ENCODE measurements at regions not wholly inside any gene's neighbourhood (a gene's known extent, or its start where the extent isn't known, plus 50 kb on each side); places are given as distances from the start of the nearest gene placed in this dataset.
A peak's percentile ranks its signal among the peaks of the same experiment; 100 is the strongest.

GRCh38 chr1:17982197-17982596, 125.4 kb upstream of the IGSF21 start:
- no peak for DNase-seq

DNA sequence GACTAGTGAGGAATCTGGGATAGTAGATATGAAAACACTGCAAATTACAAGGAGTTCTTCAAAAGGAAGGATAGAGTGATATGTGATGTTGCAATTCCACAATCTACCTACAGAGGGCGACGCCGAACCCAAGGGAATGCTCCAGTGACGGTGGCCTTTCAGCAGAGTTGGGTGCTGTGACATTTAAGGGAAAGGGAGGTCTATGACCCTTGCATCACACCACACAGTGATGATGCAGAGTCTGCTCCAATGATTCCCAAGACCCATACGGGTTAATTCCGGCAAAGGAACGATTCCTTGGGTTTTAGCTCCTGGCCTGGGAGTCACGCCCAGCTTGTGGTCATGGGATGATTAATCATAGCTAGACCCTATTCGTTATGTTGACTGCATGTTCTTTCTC, 123.0 kb upstream of the IGSF21 start:
- no peaks in the 10 kb centered on the region for H3K4me1 ChIP-seq (ENCODE audit: control insufficient read depth in 1 of 2, insufficient read depth in 2 of 2, low read length in 2 of 2)
- no peak overlapping the region for H2BK5ac ChIP-seq (ENCODE audit: low read depth, low read length, poor library complexity)
- no peak overlapping the region for H4K91ac ChIP-seq (ENCODE audit: low read depth, low read length)
- no peak overlapping the region for H2BK120ac ChIP-seq (ENCODE audit: insufficient read depth, low read length, poor library complexity)
- no peaks in the 10 kb centered on the region for H3K79me1 ChIP-seq (ENCODE audit: low read length)
- no peak overlapping the region for H4K12ac ChIP-seq (ENCODE audit: low read depth, low read length)
- H3K18ac ChIP-seq (ENCODE audit: low read length), result no peak overlapping the region
- H3K4me2 ChIP-seq (ENCODE audit: low read length), result no peak overlapping the region
- no peak overlapping the region for H3K14ac ChIP-seq (ENCODE audit: low read length)
- no peak overlapping the region for H3K23ac ChIP-seq (ENCODE audit: low read length)
- H3K9ac ChIP-seq (ENCODE audit: low read length), result no peak overlapping the region
- no peak overlapping the region for H3K4ac ChIP-seq (ENCODE audit: low read depth, low read length)
- no peak overlapping the region for H3K27ac ChIP-seq (ENCODE audit: low read depth, low read length)
- H4K8ac ChIP-seq (ENCODE audit: low read depth, low read length), result no peak overlapping the region
- H2AK5ac ChIP-seq (ENCODE audit: low read length), result no peak overlapping the region
- peaks cover 2% of the 10 kb centered on the region for H3K9me3 ChIP-seq (ENCODE audit: insufficient read depth, low read depth, low read length)
- no peaks in the 10 kb centered on the region for H3K79me2 ChIP-seq (ENCODE audit: control insufficient read depth, insufficient read depth, low read length, poor library complexity)
- H3K4me3 ChIP-seq (ENCODE audit: low read depth, low read length), result no peak overlapping the region
- H3K36me3 ChIP-seq (ENCODE audit: control insufficient read depth in 1 of 2, insufficient read depth in 2 of 2, low read length in 2 of 2), result no peaks in the 10 kb centered on the region
- no peaks in the 10 kb centered on the region for H3K27me3 ChIP-seq (ENCODE audit: insufficient read depth, low read length)
- H2BK12ac ChIP-seq (ENCODE audit: low read length), result no peak overlapping the region
- peak in 1 of 2 donors; percentile 29 for DNase-seq
- no peak overlapping the region for H2AFZ ChIP-seq (ENCODE audit: insufficient read depth, low read length, poor library complexity)
- WGBS (ENCODE audit: extremely low coverage, insufficient coverage, insufficient read length), result no CpG with 5 or more reads among the region's 9 CpGs

More at GRCh38 chr1:17982197-17982596, 125.4 kb upstream of the IGSF21 start:
- Histone ChIP-seq H3K18ac (ENCODE audit: low read length) (no peak overlapping the region), H2BK5ac (ENCODE audit: low read depth, low read length, poor library complexity) (no peak overlapping the region), H4K91ac (ENCODE audit: low read depth, low read length) (no peak overlapping the region), H3K9me3 (ENCODE audit: insufficient read depth, low read depth, low read length) (peaks cover 2% of the 10 kb centered on the region), H4K12ac (ENCODE audit: low read depth, low read length) (no peak overlapping the region), H2BK12ac (ENCODE audit: low read length) (no peak overlapping the region), H3K4me2 (ENCODE audit: low read length) (no peak overlapping the region), H3K9ac (ENCODE audit: low read length) (no peak overlapping the region), H3K4me1 (ENCODE audit: control insufficient read depth in 1 of 2, insufficient read depth in 2 of 2, low read length in 2 of 2) (no peaks in the 10 kb centered on the region), H4K8ac (ENCODE audit: low read depth, low read length) (no peak overlapping the region), H3K4me3 (ENCODE audit: low read depth, low read length) (no peak overlapping the region), H3K79me2 (ENCODE audit: control insufficient read depth, insufficient read depth, low read length, poor library complexity) (no peaks in the 10 kb centered on the region), H3K23ac (ENCODE audit: low read length) (no peak overlapping the region), H2AK5ac (ENCODE audit: low read length) (no peak overlapping the region), H2BK120ac (ENCODE audit: insufficient read depth, low read length, poor library complexity) (no peak overlapping the region), H3K4ac (ENCODE audit: low read depth, low read length) (no peak overlapping the region), H3K79me1 (ENCODE audit: low read length) (no peaks in the 10 kb centered on the region), H3K27me3 (ENCODE audit: insufficient read depth, low read length) (no peaks in the 10 kb centered on the region), H2AFZ (ENCODE audit: insufficient read depth, low read length, poor library complexity) (no peak overlapping the region), H3K27ac (ENCODE audit: low read depth, low read length) (no peak overlapping the region), H3K14ac (ENCODE audit: low read length) (no peak overlapping the region), H3K36me3 (ENCODE audit: control insufficient read depth in 1 of 2, insufficient read depth in 2 of 2, low read length in 2 of 2) (no peaks in the 10 kb centered on the region)
- WGBS (ENCODE audit: extremely low coverage, insufficient coverage, insufficient read length), result no CpG with 5 or more reads among the region's 6 CpGs

- H2BK12ac ChIP-seq (ENCODE audit: low read length), result no peak overlapping the region
- H3K79me2 ChIP-seq (ENCODE audit: control insufficient read depth, insufficient read depth, low read length, poor library complexity), result no peaks in the 10 kb centered on the region
- H2AFZ ChIP-seq (ENCODE audit: insufficient read depth, low read length, poor library complexity), result no peak overlapping the region
- H3K27me3 ChIP-seq (ENCODE audit: insufficient read depth, low read length), result no peaks in the 10 kb centered on the region
- peaks cover 2% of the 10 kb centered on the region for H3K9me3 ChIP-seq (ENCODE audit: insufficient read depth, low read depth, low read length)
- no peaks in the 10 kb centered on the region for H3K36me3 ChIP-seq (ENCODE audit: control insufficient read depth in 1 of 2, insufficient read depth in 2 of 2, low read length in 2 of 2)
- H2AK5ac ChIP-seq (ENCODE audit: low read length), result no peak overlapping the region
- no CpG with 5 or more reads among the region's 9 CpGs for WGBS (ENCODE audit: extremely low coverage, insufficient coverage, insufficient read length)
- H3K4me3 ChIP-seq (ENCODE audit: low read depth, low read length), result peak overlapping the region; percentile 40
- H2BK5ac ChIP-seq (ENCODE audit: low read depth, low read length, poor library complexity), result no peak overlapping the region
- H4K91ac ChIP-seq (ENCODE audit: low read depth, low read length), result no peak overlapping the region
- no peak for DNase-seq
- H3K18ac ChIP-seq (ENCODE audit: low read length), result no peak overlapping the region
- H3K27ac ChIP-seq (ENCODE audit: low read depth, low read length), result no peak overlapping the region
- no peak overlapping the region for H3K23ac ChIP-seq (ENCODE audit: low read length)
- no peaks in the 10 kb centered on the region for H3K4me1 ChIP-seq (ENCODE audit: control insufficient read depth in 1 of 2, insufficient read depth in 2 of 2, low read length in 2 of 2)
- no peak overlapping the region for H3K14ac ChIP-seq (ENCODE audit: low read length)
- no peak overlapping the region for H3K4ac ChIP-seq (ENCODE audit: low read depth, low read length)
- H4K12ac ChIP-seq (ENCODE audit: low read depth, low read length), result no peak overlapping the region
- no peak overlapping the region for H3K4me2 ChIP-seq (ENCODE audit: low read length)
- no peak overlapping the region for H3K9ac ChIP-seq (ENCODE audit: low read length)
- H2BK120ac ChIP-seq (ENCODE audit: insufficient read depth, low read length, poor library complexity), result no peak overlapping the region
- no peaks in the 10 kb centered on the region for H3K79me1 ChIP-seq (ENCODE audit: low read length)
- H4K8ac ChIP-seq (ENCODE audit: low read depth, low read length), result no peak overlapping the region
These were observed 121.4 kb upstream of the IGSF21 start for GRCh38 chr1:17986156-17986555.

- WGBS (ENCODE audit: extremely low coverage, insufficient coverage, insufficient read length), result no CpG with 5 or more reads among the region's 1 CpG
- Histone ChIP-seq H2BK5ac (ENCODE audit: low read depth, low read length, poor library complexity) (no peak overlapping the region), H4K12ac (ENCODE audit: low read depth, low read length) (no peak overlapping the region), H3K36me3 (ENCODE audit: control insufficient read depth in 1 of 2, insufficient read depth in 2 of 2, low read length in 2 of 2) (no peaks in the 10 kb centered on the region), H3K4me3 (ENCODE audit: low read depth, low read length) (no peak overlapping the region), H2AFZ (ENCODE audit: insufficient read depth, low read length, poor library complexity) (no peak overlapping the region), H3K14ac (ENCODE audit: low read length) (no peak overlapping the region), H3K4me2 (ENCODE audit: low read length) (no peak overlapping the region), H2AK5ac (ENCODE audit: low read length) (no peak overlapping the region), H2BK120ac (ENCODE audit: insufficient read depth, low read length, poor library complexity) (no peak overlapping the region), H2BK12ac (ENCODE audit: low read length) (no peak overlapping the region), H3K79me1 (ENCODE audit: low read length) (no peaks in the 10 kb centered on the region), H3K27ac (ENCODE audit: low read depth, low read length) (no peak overlapping the region), H3K9me3 (ENCODE audit: insufficient read depth, low read depth, low read length) (peaks cover 2% of the 10 kb centered on the region), H3K23ac (ENCODE audit: low read length) (no peak overlapping the region), H4K8ac (ENCODE audit: low read depth, low read length) (no peak overlapping the region), H3K4me1 (ENCODE audit: control insufficient read depth in 1 of 2, insufficient read depth in 2 of 2, low read length in 2 of 2) (no peaks in the 10 kb centered on the region), H3K9ac (ENCODE audit: low read length) (no peak overlapping the region), H4K91ac (ENCODE audit: low read depth, low read length) (no peak overlapping the region), H3K4ac (ENCODE audit: low read depth, low read length) (no peak overlapping the region), H3K27me3 (ENCODE audit: insufficient read depth, low read length) (no peaks in the 10 kb centered on the region), H3K79me2 (ENCODE audit: control insufficient read depth, insufficient read depth, low read length, poor library complexity) (no peaks in the 10 kb centered on the region), H3K18ac (ENCODE audit: low read length) (no peak overlapping the region)
- DNase-seq, result no peak
These were observed 117.2 kb upstream of the IGSF21 start for GRCh38 chr1:17990401-17990800.

All from trophoblast cell (in vitro differentiated cells and primary cell).